Karpas-422 (cell line): ENCODE measurements at regions not wholly inside any gene's neighbourhood (a gene's known extent, or its start where the extent isn't known, plus 50 kb on each side); places are given as distances from the start of the nearest gene placed in this dataset.

Experiments
- DNase-seq: peaks from one replicate; pipeline ENCODE4 v3.0.0-alpha.2; 2015
- H2AFZ ChIP-seq: fragments of 200-600 bp; sonication (generic); 2 replicates; pipeline ENCODE4 v1.6.1; 2014; ENCODE audit warnings: antibody characterized with exemption, low read length, mixed read lengths
- H3K27ac ChIP-seq: fragments of 200-600 bp; sonication (generic); 2 replicates; pipeline ENCODE4 v1.5.1; 2014; ENCODE audit warnings: mild to moderate bottlenecking, low read length, moderate library complexity
- H3K27me3 ChIP-seq: fragments of 200-600 bp; sonication (generic); 2 replicates; pipeline ENCODE4 v1.6.1; 2014; ENCODE audit warnings: low read length, mixed read lengths
- H3K36me3 ChIP-seq: fragments of 200-600 bp; sonication (generic); 2 replicates; pipeline ENCODE4 v1.6.1; 2014; ENCODE audit warnings: low read length, mixed read lengths; ENCODE audit not compliant: insufficient read depth
- H3K4me1 ChIP-seq: fragments of 200-600 bp; sonication (generic); 2 replicates; pipeline ENCODE4 v1.6.1; 2014; ENCODE audit warnings: mild to moderate bottlenecking, low read length, mixed read lengths
- H3K4me2 ChIP-seq: fragments of 200-600 bp; sonication (generic); 2 replicates; pipeline ENCODE4 v1.6.1; 2014; ENCODE audit warnings: low read length, low read depth, mild to moderate bottlenecking; ENCODE audit not compliant: poor library complexity, severe bottlenecking
- H3K4me3 ChIP-seq: fragments of 200-600 bp; sonication (generic); 2 replicates; pipeline ENCODE4 v1.5.1; 2014; ENCODE audit warnings: mild to moderate bottlenecking, antibody characterized with exemption, low read length, mixed read lengths
- H3K79me2 ChIP-seq: fragments of 200-600 bp; sonication (generic); 2 replicates; pipeline ENCODE4 v1.6.1; 2014; ENCODE audit warnings: mild to moderate bottlenecking, low read length, mixed read lengths
- H3K9ac ChIP-seq: fragments of 200-600 bp; sonication (generic); 2 replicates; pipeline ENCODE4 v1.6.0; 2014; ENCODE audit warnings: low read length
- H3K9me2 ChIP-seq: fragments of 200-600 bp; sonication (generic), shearing (Covaris generic); replicated peaks from 2 replicates; pipeline ENCODE4 v1.6.0; 2014; ENCODE audit warnings: mild to moderate bottlenecking, low read length, moderate library complexity; ENCODE audit not compliant: insufficient read depth
- H3K9me3 ChIP-seq: fragments of 300-700, 200-600 bp; sonication (generic); 2 replicates; pipeline ENCODE4 v1.6.1; 2014; ENCODE audit warnings: low read length, mixed read lengths
- H4K20me1 ChIP-seq: fragments of 200-600 bp; sonication (generic); 2 replicates; pipeline ENCODE4 v1.6.1; 2014; ENCODE audit warnings: mild to moderate bottlenecking, antibody characterized with exemption, low read length, low read depth; ENCODE audit not compliant: insufficient read depth

DNA sequence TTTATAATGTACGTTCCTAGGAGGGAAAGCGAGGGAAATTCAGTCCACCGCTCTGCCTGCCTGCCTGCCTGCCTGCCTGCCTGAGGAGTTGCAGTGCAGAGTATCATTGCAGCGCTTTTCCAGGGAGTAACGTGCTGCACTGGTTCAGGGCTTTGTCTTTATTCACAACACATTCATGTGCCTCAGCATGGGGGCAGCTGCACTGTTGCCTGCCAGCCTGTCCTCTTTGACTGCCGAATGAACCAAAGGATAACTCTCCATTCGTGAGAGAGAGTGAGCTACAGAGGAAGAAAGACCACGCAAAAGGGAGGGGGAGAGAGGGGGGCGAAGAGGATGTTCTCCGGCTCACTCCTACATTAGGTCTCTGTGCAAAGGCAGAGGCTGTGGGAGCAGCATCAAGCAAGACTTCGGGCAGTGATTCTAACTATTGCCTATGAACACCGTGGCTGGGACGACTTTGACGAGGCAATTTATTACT is 791.2 kb downstream of the MAT2B start:
- H3K27me3 ChIP-seq: no peaks in the 10 kb centered on the region
- H2AFZ ChIP-seq: no peak overlapping the region
- DNase-seq: no peak
- no peak overlapping the region for H3K4me3 ChIP-seq
- H3K4me2 ChIP-seq: no peak overlapping the region
- no peaks in the 10 kb centered on the region for H3K36me3 ChIP-seq
- H3K9me2 ChIP-seq: no peaks in the 10 kb centered on the region
- no peaks in the 10 kb centered on the region for H4K20me1 ChIP-seq
- H3K4me1 ChIP-seq: no peaks in the 10 kb centered on the region
- no peaks in the 10 kb centered on the region for H3K79me2 ChIP-seq
- peaks cover 14% of the 10 kb centered on the region for H3K9me3 ChIP-seq
- no peak overlapping the region for H3K27ac ChIP-seq
- no peak overlapping the region for H3K9ac ChIP-seq

DNA sequence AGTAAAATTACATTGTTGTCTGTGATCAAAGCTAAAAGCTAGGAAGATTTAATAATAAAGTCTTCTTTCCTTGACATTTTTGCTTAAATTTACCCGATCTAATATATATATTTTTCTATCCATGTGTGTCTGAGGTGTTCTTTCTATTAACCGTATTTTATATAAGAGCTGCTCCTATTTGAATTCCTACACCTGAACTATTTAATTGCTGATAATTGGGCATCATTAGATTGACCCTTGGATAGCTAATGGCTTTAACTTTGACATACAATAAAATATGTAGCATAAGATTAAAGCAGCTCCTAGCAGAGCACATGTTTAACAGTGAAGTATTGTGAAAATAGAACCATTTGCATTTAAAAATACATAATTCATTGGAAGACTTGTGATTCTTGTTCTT is 792.7 kb downstream of the MAT2B start:
- no peak overlapping the region for H3K27ac ChIP-seq
- H2AFZ ChIP-seq: no peak overlapping the region
- H3K27me3 ChIP-seq: no peaks in the 10 kb centered on the region
- H3K79me2 ChIP-seq: no peaks in the 10 kb centered on the region
- no peak overlapping the region for H3K4me2 ChIP-seq
- H3K9ac ChIP-seq: no peak overlapping the region
- no peaks in the 10 kb centered on the region for H4K20me1 ChIP-seq
- no peaks in the 10 kb centered on the region for H3K4me1 ChIP-seq
- H3K9me3 ChIP-seq: peaks cover 14% of the 10 kb centered on the region
- H3K9me2 ChIP-seq: no peaks in the 10 kb centered on the region
- no peaks in the 10 kb centered on the region for H3K36me3 ChIP-seq
- H3K4me3 ChIP-seq: no peak overlapping the region
- no peak for DNase-seq

DNA sequence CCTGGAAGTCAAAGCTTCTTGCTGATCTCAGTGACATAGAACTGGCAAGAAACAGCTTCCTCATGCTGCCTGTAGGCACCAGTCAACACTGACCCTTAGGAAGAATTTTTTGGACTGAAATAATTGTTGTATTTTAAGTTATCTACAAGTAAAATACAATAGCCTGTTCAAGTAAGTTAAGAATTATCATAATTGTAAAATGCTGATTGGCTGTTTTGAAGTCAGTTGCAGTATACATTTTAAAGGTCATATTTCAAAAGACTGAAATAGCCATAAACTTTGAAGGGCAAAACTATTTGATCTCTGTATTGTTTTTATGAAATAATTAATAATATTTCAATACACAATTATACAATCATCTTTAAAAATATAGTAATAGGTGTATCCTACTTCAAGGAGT is 794.9 kb downstream of the MAT2B start:
- H3K9ac ChIP-seq: no peak overlapping the region
- H3K4me2 ChIP-seq: no peak overlapping the region
- H3K79me2 ChIP-seq: no peaks in the 10 kb centered on the region
- no peak overlapping the region for H3K27ac ChIP-seq
- no peak overlapping the region for H3K4me3 ChIP-seq
- H3K9me3 ChIP-seq: peaks cover 13% of the 10 kb centered on the region; the same call in 1 of the 2 replicates
- H3K36me3 ChIP-seq: no peaks in the 10 kb centered on the region
- no peaks in the 10 kb centered on the region for H4K20me1 ChIP-seq
- H3K9me2 ChIP-seq: no peaks in the 10 kb centered on the region
- H2AFZ ChIP-seq: no peak overlapping the region
- no peaks in the 10 kb centered on the region for H3K4me1 ChIP-seq
- no peak for DNase-seq
- H3K27me3 ChIP-seq: no peaks in the 10 kb centered on the region

DNA sequence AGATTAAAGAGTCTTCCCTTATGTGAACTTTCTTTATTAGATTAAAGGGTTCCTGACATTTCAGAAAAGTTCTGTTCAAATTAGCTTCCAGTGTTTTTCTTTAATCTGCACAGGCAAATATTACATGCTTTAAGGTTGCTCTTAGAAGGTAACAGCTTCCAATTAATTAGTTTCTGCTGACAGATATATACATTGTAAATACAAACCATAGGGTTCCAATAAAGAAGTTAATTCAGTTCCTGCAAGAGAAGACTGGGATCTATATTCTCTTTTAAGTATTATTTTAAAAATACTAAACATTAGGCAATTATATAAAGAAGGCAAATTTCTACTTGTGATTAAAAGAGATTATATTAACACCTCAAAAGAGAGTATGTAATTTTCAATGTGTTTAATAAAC is 795.7 kb downstream of the MAT2B start:
- no peak overlapping the region for H3K9ac ChIP-seq
- no peaks in the 10 kb centered on the region for H3K79me2 ChIP-seq
- DNase-seq: no peak
- no peaks in the 10 kb centered on the region for H3K27me3 ChIP-seq
- no peaks in the 10 kb centered on the region for H4K20me1 ChIP-seq
- no peaks in the 10 kb centered on the region for H3K4me1 ChIP-seq
- no peak overlapping the region for H2AFZ ChIP-seq
- peaks cover 13% of the 10 kb centered on the region; the same call in 1 of the 2 replicates for H3K9me3 ChIP-seq
- H3K4me2 ChIP-seq: no peak overlapping the region
- H3K36me3 ChIP-seq: no peaks in the 10 kb centered on the region
- no peak overlapping the region for H3K27ac ChIP-seq
- H3K4me3 ChIP-seq: no peak overlapping the region
- no peaks in the 10 kb centered on the region for H3K9me2 ChIP-seq

DNA sequence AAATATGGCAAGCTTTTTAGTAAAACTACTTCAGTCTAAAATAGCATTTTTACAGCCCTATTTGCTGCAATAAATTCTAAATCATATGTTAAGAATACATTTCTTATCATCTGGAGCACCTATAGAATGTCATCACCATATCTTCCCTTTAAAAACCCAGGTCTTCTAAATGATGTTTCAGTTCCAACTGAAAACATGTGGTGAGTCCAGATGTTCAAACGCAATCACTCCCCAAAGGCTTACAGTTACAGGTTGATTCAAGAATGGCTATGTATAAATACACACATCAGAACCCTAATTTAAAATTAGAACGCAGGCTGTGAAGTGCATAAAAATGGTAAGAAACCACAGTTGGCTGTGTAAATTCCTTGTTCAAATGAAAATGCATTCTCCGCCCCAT is 796.3 kb downstream of the MAT2B start:
- H3K4me3 ChIP-seq: no peak overlapping the region
- H3K9ac ChIP-seq: no peak overlapping the region
- no peak overlapping the region for H2AFZ ChIP-seq
- H3K27ac ChIP-seq: no peak overlapping the region
- H3K4me1 ChIP-seq: no peaks in the 10 kb centered on the region
- no peaks in the 10 kb centered on the region for H3K36me3 ChIP-seq
- no peak overlapping the region for H3K4me2 ChIP-seq
- peaks cover 13% of the 10 kb centered on the region; the same call in 1 of the 2 replicates for H3K9me3 ChIP-seq
- H4K20me1 ChIP-seq: no peaks in the 10 kb centered on the region
- H3K9me2 ChIP-seq: no peaks in the 10 kb centered on the region
- no peaks in the 10 kb centered on the region for H3K79me2 ChIP-seq
- no peak for DNase-seq
- no peaks in the 10 kb centered on the region for H3K27me3 ChIP-seq

DNA sequence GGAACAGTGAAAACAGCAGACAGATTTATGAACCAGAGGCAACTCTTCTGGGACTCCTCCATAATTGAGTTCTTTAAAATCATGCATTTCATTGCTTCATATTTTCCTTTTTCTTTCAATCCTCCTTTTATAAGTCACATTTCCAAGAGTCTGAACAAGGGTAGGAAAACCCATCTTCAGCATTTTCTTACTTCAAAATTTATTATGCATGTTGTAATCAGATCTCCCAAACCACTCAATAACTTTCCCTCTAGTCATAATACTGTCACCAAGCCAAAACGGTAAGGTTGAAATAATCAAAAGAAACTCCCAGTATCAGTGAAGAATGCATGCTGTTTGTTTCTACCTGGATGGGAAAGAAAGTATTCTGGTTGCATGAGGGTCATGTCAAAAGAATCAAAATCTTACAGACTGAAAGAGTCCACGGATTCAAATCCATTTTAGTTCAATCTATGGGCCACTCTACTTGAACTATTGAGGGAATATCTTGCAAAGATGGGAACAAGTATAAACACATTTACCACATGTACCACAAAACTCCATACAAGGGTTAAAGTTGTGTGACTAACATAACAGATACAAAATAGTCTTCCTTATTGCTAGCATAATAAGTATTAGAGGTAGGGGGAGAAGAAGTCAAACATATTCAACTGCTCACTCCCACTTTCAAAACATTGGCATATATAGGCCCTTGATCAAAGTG is 797.3 kb downstream of the MAT2B start:
- H3K4me1 ChIP-seq: no peaks in the 10 kb centered on the region

DNA sequence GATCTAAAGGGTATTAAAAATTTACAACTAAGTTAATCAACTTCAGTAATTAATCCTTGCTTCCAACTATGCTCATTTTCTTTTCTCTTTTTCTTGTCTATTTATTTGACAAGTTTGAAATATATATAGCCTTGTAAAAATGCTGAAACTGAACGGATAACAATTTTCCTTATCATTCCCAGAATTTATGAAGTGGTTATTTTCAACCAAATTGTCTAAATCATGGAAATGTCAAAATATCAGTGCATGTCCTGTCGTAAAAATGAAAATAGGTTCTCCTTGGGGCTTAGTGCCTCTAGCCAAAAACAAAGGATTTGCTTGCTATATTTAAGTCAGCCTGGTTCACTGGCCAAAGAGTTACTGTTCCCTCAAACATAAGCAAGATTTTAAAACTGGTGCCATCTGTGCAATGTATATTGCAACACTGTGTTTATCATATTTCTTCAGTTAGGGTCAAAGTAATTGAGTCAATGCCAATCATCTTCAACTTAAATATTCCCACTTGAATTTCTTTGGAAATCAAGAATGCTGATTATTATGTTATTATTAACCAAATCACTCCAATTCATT is 798.3 kb downstream of the MAT2B start:
- no peak overlapping the region for H3K4me2 ChIP-seq
- no peaks in the 10 kb centered on the region for H3K9me2 ChIP-seq
- no peak overlapping the region for H2AFZ ChIP-seq
- H3K4me1 ChIP-seq: no peaks in the 10 kb centered on the region
- H4K20me1 ChIP-seq: no peaks in the 10 kb centered on the region
- no peaks in the 10 kb centered on the region for H3K79me2 ChIP-seq
- H3K27ac ChIP-seq: no peak overlapping the region
- H3K9ac ChIP-seq: no peak overlapping the region
- no peak overlapping the region for H3K4me3 ChIP-seq
- H3K36me3 ChIP-seq: no peaks in the 10 kb centered on the region
- DNase-seq: no peak
- H3K9me3 ChIP-seq: peaks cover 9% of the 10 kb centered on the region; the same call in 1 of the 2 replicates
- H3K27me3 ChIP-seq: no peaks in the 10 kb centered on the region

More for the DNA sequence above, 797.3 kb downstream of the MAT2B start:
- peaks cover 19% of the 10 kb centered on the region; the same call in 1 of the 2 replicates for H3K9me3 ChIP-seq
- H2AFZ ChIP-seq: no peak overlapping the region
- H3K4me2 ChIP-seq: no peak overlapping the region
- no peak for DNase-seq
- H3K9ac ChIP-seq: no peak overlapping the region
- H3K4me3 ChIP-seq: no peak overlapping the region
- no peaks in the 10 kb centered on the region for H3K9me2 ChIP-seq
- no peak overlapping the region for H3K27ac ChIP-seq
- no peaks in the 10 kb centered on the region for H3K79me2 ChIP-seq
- H4K20me1 ChIP-seq: no peaks in the 10 kb centered on the region
- no peaks in the 10 kb centered on the region for H3K36me3 ChIP-seq
- H3K27me3 ChIP-seq: no peaks in the 10 kb centered on the region

DNA sequence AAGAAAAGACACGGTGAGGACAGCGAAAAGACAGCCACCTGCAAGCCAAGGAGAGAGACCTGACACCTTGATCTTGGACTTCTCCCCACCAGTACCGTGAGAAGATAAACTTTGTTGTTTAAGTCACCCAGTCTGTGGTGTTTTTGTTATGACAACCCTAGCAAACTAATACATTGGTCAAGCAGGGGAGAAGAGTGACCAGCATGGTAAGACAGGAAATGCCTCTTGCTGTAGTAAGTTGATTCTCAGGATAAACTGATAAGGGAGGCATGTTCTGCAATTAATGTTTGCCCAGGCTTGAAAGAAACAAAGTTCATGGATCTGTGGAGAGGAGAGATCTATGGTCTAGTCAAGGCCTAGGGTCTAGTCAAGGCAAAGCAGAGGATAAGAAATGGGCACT is 801.2 kb downstream of the MAT2B start:
- Histone ChIP-seq H2AFZ (no peak overlapping the region), H4K20me1 (no peaks in the 10 kb centered on the region), H3K9me2 (no peaks in the 10 kb centered on the region), H3K4me1 (no peaks in the 10 kb centered on the region), H3K36me3 (no peaks in the 10 kb centered on the region), H3K79me2 (no peaks in the 10 kb centered on the region), H3K9ac (no peak overlapping the region), H3K4me3 (no peak overlapping the region), H3K27ac (no peak overlapping the region), H3K9me3 (peaks cover 8% of the 10 kb centered on the region; the same call in 1 of the 2 replicates), H3K27me3 (no peaks in the 10 kb centered on the region), H3K4me2 (no peak overlapping the region)
- DNase-seq: no peak
